GM18907 (cell line): ENCODE measurements at regions not wholly inside any gene's neighbourhood (a gene's known extent, or its start where the extent isn't known, plus 50 kb on each side); places are given as distances from the start of the nearest gene placed in this dataset.

Experiments used
- ATAC-seq: cut with Tn5 transposase; IDR thresholded peaks from one replicate; pipeline ENCODE4 v1.9.1; 2021; ENCODE audit warnings: mild to moderate bottlenecking, moderate library complexity; ENCODE audit not compliant: unreplicated experiment

GRCh38 chr6:154885214-154885613 is 109.9 kb upstream of the TIAM2 start:
- no peak for ATAC-seq

- no peak for ATAC-seq
Measured at GRCh38 chr6:154886016-154886415, 109.1 kb upstream of the TIAM2 start.

- ATAC-seq: no peak
Measured at GRCh38 chr6:154886471-154886870, 108.6 kb upstream of the TIAM2 start.

GRCh38 chr6:154887051-154887450 is 108.1 kb upstream of the TIAM2 start:
- ATAC-seq: no peak

GRCh38 chr6:154888421-154889295 is 106.5 kb upstream of the TIAM2 start:
- ATAC-seq: no peak

- no peak for ATAC-seq
Measured at GRCh38 chr6:154890874-154891273, 104.2 kb upstream of the TIAM2 start.

GRCh38 chr6:154891901-154892300 is 103.2 kb upstream of the TIAM2 start:
- no peak for ATAC-seq

- ATAC-seq: no peak
Measured at GRCh38 chr6:154893917-154894316, 101.2 kb upstream of the TIAM2 start.

GRCh38 chr6:154894902-154895301 is 100.2 kb upstream of the TIAM2 start:
- ATAC-seq: no peak

GRCh38 chr6:154895841-154896240 is 99.3 kb upstream of the TIAM2 start:
- no peak for ATAC-seq

- ATAC-seq: no peak
Measured at GRCh38 chr6:154898821-154899220, 96.3 kb upstream of the TIAM2 start.

GRCh38 chr6:154899824-154900463 is 95.2 kb upstream of the TIAM2 start:
- no peak for ATAC-seq

- ATAC-seq: no peak
Measured at GRCh38 chr6:154901876-154902552, 93.1 kb upstream of the TIAM2 start.

- no peak for ATAC-seq
Measured at GRCh38 chr6:154907291-154907690, 87.8 kb upstream of the TIAM2 start.

GRCh38 chr6:154908723-154909122 is 86.4 kb upstream of the TIAM2 start:
- no peak for ATAC-seq

- ATAC-seq: no peak
Measured at GRCh38 chr6:154909311-154909710, 85.8 kb upstream of the TIAM2 start.

GRCh38 chr6:154909821-154910220 is 85.3 kb upstream of the TIAM2 start:
- ATAC-seq: no peak

GRCh38 chr6:154914288-154914687 is 80.8 kb upstream of the TIAM2 start:
- no peak for ATAC-seq

GRCh38 chr6:154916857-154917256 is 78.3 kb upstream of the TIAM2 start:
- no peak for ATAC-seq

- no peak for ATAC-seq
Measured at GRCh38 chr6:154917941-154918340, 77.2 kb upstream of the TIAM2 start.

- no peak for ATAC-seq
Measured at GRCh38 chr6:154919806-154920205, 75.3 kb upstream of the TIAM2 start.
